HG02981 (cell line): ENCODE measurements at regions not wholly inside any gene's neighbourhood (a gene's known extent, or its start where the extent isn't known, plus 50 kb on each side); places are given as distances from the start of the nearest gene placed in this dataset.
"Not testable (repeated sequence)": the region's sequence is repeated elsewhere in the genome, so short reads cannot be mapped to it uniquely, and the experiment has no call there.

Experiments
- ATAC-seq: cut with Tn5 transposase; IDR thresholded peaks from one replicate; pipeline ENCODE4 v1.9.1; 2021; ENCODE audit warnings: mild to moderate bottlenecking, moderate library complexity; ENCODE audit not compliant: unreplicated experiment

- no peak for ATAC-seq
Measured at GRCh38 chr3:28575746-28576613, 227.4 kb upstream of the AZI2 start.

- no peak for ATAC-seq
Measured at GRCh38 chr3:28576614-28577200, 228.1 kb upstream of the AZI2 start.

GRCh38 chr3:28577941-28578500, 229.4 kb upstream of the AZI2 start:
- ATAC-seq, result no peak

- ATAC-seq, result no peak
Measured at GRCh38 chr3:28586325-28586724, 237.7 kb upstream of the AZI2 start.

- no peak for ATAC-seq
Measured at GRCh38 chr3:28587723-28588122, 239.1 kb upstream of the AZI2 start.

DNA sequence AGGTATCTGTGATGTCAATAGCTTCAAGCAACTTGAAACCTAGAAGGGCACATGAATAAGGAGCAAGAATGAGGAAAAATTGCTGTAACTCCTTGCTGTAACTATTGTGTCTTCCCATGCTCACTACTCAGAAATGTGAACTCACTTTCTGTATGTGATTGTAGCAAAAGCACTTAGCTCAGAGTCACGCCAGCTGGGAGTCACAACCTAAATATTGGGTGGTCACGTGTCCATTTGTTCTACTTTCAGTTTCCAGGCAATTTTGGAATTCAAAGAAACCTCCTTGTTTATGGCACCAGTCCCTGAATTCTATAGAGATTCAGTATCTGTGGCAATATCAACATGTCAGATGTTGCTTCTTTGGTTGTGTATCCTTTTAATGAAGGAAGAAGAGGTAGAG, 241.6 kb upstream of the AZI2 start:
- no peak for ATAC-seq

DNA sequence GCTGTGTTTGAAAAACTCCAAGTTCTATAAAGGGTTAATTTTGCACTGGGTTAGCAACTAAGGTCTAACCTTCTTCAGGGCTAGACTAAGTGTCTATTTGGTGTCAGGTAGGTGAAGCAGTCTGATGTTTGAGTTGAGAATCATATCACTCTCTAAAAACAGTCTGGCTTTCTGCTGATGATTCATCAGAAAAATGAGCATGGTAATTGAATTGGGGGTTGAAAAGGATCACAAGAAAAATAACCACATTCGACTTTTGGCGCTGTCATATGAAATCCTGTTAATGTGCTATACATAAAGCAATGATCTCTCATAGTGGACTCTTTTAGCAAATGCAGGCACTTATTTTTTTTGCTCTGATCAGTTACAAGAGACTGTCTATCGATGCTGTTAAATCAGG, 242.2 kb upstream of the AZI2 start:
- no peak for ATAC-seq

GRCh38 chr3:28595372-28595771, 246.7 kb upstream of the AZI2 start:
- ATAC-seq, result no peak

GRCh38 chr3:28597452-28597851, 248.8 kb upstream of the AZI2 start:
- ATAC-seq, result no peak

DNA sequence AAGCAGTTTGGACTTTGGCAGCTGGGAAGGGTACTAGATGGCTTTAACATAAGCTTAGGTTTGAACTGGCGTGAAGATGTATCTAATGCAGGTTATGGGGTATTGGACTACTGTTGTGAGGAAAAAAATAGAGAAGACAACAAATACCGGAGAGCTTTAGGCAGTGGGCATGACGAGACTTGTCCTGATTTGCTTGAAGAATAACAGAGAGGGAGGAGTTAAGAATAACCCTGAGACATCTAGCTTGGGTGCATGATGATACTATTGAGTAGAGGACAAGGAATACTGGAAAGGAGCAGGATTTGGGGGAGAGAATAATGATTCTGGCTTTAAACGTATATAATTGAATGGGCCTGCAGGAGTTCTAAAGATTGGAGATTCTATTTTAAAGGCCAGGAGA, 249.5 kb upstream of the AZI2 start:
- no peak for ATAC-seq

- ATAC-seq, result no peak
Measured at GRCh38 chr3:28601291-28601690, 252.7 kb upstream of the AZI2 start.

DNA sequence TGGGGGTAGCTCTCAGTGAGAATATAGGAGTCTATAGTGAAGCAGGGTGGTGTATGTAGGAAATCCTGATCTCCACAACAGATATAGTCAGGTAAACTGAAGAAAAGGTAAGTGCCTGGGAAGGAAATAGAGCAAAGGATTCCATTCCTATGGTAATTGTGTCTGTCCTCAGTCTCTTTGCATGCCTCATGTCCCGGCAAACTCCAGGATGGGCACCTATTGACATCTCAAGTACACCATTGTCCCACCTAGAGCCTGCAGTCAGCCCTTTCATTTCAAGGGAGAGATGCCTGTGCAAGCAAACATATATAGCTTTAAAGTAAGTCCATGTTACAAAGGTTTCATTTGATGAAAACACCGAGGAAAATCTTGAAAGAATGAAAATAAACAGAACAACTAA, 257.7 kb upstream of the AZI2 start:
- no peak for ATAC-seq

DNA sequence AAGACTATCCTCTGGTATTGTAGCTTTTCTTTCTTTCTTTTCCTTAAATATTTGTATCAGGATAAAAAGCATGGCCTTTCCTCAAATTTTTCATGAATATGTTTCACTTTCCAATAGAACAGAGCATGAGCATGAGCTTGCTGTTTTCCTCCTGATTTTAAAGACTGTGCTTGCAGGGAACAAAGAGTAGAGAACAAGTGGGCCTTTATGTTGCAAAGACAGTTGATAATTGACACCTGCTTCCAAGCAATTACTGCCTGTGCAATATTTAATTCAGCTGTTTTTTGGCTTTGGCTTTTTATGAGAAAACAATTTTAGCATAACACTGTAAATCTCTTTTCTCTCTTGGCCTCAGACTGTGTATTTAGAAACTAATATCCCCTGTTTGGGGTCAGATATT, 263.6 kb upstream of the AZI2 start:
- ATAC-seq, result no peak

DNA sequence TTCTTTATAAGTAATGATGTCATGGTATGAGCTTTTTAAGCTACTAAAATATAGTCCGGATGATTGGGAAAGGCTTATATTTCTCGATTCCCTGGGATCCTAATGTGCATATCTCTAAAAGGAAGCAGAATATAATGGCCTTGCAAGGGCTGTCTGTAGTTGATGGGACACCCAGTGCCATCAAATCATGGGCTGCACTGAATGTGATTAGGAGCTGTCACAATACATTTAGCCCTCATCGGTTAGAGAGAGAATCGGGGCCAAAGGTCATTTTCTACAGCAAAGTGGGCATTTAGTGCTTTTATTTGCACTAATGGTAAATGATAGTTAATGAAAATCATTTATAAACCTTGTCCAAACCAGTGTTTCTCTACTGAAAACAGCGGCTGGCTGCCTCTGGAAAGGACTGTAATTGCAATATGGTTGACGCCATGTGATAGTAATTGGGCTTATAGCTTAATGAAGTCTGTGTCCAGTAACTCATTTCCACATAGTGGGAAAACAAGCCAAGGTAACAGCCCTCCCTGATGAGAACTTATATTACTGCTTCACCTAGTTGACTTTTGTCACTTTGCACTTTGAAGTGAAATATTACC, 265.0 kb upstream of the AZI2 start:
- ATAC-seq, result no peak

GRCh38 chr3:28615071-28615470, 266.4 kb upstream of the AZI2 start:
- no peak for ATAC-seq

GRCh38 chr3:28615971-28616370, 267.3 kb upstream of the AZI2 start:
- no peak for ATAC-seq

DNA sequence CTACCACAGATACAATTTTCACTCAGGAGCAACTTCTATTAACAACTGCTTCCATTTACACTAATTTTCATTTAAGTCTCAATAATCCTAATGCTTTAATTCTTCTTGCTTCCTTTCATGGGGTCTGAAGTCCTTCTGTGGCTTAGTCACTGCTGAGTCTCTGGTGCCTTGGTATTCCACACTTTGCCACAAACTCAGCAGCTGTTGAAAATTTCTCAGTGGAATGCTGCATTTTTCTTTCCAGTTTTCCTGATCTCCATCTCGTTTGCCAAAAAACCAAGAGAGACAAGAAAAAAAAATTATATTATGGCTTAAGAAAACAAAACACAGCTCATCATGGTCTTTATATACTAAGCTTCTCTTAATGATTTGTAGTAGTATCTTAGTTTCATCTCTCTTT, 269.2 kb upstream of the AZI2 start:
- no peak for ATAC-seq

GRCh38 chr3:28623106-28623505, 274.5 kb upstream of the AZI2 start:
- no peak for ATAC-seq

DNA sequence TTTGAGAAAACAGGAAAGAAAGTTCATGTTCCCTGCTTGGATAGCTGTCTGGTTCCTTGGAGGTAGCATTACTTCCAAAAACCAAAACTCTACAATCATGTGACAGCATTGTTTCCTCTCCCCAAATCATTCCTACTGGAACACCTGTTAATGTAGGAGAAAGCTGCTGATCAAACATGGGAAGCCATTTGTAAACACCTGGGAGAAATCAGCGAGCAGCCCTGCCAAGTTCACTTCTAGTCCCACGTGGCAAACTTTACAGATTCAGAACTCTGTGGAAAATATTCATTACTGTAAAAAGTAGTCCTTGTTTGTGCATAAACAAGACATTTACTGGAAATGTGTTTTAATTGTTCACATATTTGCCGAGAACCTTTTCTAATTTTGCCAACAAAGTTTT, 275.5 kb upstream of the AZI2 start:
- no peak for ATAC-seq

GRCh38 chr3:28627843-28628242, 279.2 kb upstream of the AZI2 start:
- not testable (repeated sequence) for ATAC-seq

DNA sequence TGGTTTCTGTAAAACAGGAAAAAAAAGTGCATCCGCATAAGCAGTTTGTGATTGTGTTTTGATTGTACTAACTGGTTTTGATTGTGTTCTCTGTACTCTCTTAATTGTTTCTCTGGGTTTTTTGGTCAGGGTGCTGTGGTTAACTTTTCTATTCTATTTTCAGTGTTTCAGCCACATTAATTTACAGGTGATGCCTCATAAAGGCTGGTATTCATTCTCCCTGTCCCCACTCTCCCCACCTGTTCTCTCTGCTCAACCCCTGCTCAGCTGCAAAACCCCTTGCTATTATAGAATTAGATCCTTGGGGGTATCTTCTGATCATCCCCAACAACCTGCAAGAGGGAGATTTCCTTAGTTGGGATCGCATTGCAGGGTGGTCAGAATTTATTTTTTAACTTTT, 285.4 kb upstream of the AZI2 start:
- ATAC-seq, result no peak

GRCh38 chr3:28637742-28638141, 289.1 kb upstream of the AZI2 start:
- ATAC-seq, result no peak
